ENCODE measurements at regions not wholly inside any gene's neighbourhood (a gene's known extent, or its start where the extent isn't known, plus 50 kb on each side); places are given as distances from the start of the nearest gene placed in this dataset.

GRCh38 chr4:59369229-59369628, 1830.9 kb upstream of the ADGRL3 start:
- DNase-seq (ENCODE audit: low spot score), result no peak
- H3K27ac ChIP-seq, result no peak overlapping the region
- TF ChIP-seq CTCF (conservative IDR thresholded peaks at IDR 0.05; ENCODE audit: low read depth), result no peak
- ChIA-PET CTCF (interaction anchor here (0.5 kb wide), 1 partner anchor 114 kb away, joined by 4 read pairs; no protein-coding TSS in a partner anchor), POLR2A (ENCODE audit: low non-redundant PET) (no interaction called here)

- TF ChIP-seq CTCF (conservative IDR thresholded peaks at IDR 0.05; ENCODE audit: low read depth), result no peak
- H3K27ac ChIP-seq, result no peak overlapping the region
- DNase-seq (ENCODE audit: low spot score), result no peak
- ChIA-PET CTCF (no interaction called here), POLR2A (ENCODE audit: low non-redundant PET) (no interaction called here)
These were observed 1825.7 kb upstream of the ADGRL3 start for GRCh38 chr4:59374416-59374815.

- ChIA-PET POLR2A (ENCODE audit: low non-redundant PET) (no interaction called here), CTCF (interaction anchor here (0.6 to 0.7 kb wide), 3 partner anchors 19 to 1900 kb away, joined by 3 to 4 read pairs (median 3); no protein-coding TSS in a partner anchor)
- no peak for TF ChIP-seq CTCF (conservative IDR thresholded peaks at IDR 0.05; ENCODE audit: low read depth)
These were observed 1819.2 kb upstream of the ADGRL3 start for GRCh38 chr4:59380841-59381366.

GRCh38 chr4:59381591-59381990, 1818.5 kb upstream of the ADGRL3 start:
- POLR2A ChIA-PET (ENCODE audit: low non-redundant PET), result no interaction called here
- no peak overlapping the region for H3K27ac ChIP-seq
- CTCF ChIA-PET, result interaction anchor here (0.7 kb wide), 1 partner anchor 1901 kb away, joined by 3 read pairs; no protein-coding TSS in a partner anchor
- DNase-seq (ENCODE audit: low spot score), result peak; percentile 26
- TF ChIP-seq CTCF (conservative IDR thresholded peaks at IDR 0.05; ENCODE audit: low read depth), result no peak

More at GRCh38 chr4:59380841-59381366, 1819.2 kb upstream of the ADGRL3 start:
- no peak overlapping the region for H3K27ac ChIP-seq
- DNase-seq (ENCODE audit: low spot score), result peak; percentile 5

- no peak for DNase-seq (ENCODE audit: low spot score)
- no peak for TF ChIP-seq CTCF (conservative IDR thresholded peaks at IDR 0.05; ENCODE audit: low read depth)
- ChIA-PET CTCF (no interaction called here), POLR2A (ENCODE audit: low non-redundant PET) (no interaction called here)
- no peak overlapping the region for H3K27ac ChIP-seq
These were observed 1812.1 kb upstream of the ADGRL3 start for GRCh38 chr4:59387759-59388758.

- TF ChIP-seq CTCF (conservative IDR thresholded peaks at IDR 0.05; ENCODE audit: low read depth), result no peak
- no peak for DNase-seq (ENCODE audit: low spot score)
- no peak overlapping the region for H3K27ac ChIP-seq
- POLR2A ChIA-PET (ENCODE audit: low non-redundant PET), result no interaction called here
- CTCF ChIA-PET, result no interaction called here
These were observed 1806.3 kb upstream of the ADGRL3 start for GRCh38 chr4:59393780-59394179.

Measured in RWPE1 (cell line).